Liver (tissue), 8 donors: ENCODE measurements at regions not wholly inside any gene's neighbourhood (a gene's known extent, or its start where the extent isn't known, plus 50 kb on each side); places are given as distances from the start of the nearest gene placed in this dataset.

Experiments
- DNase-seq: peaks from one replicate; pipeline ENCODE4 v3.0.0-alpha.2; 2017; ENCODE audit warnings: low spot score
- H3K27ac ChIP-seq, 2 donors: one replicate each; pipeline ENCODE4 v1.7.0; 2013; ENCODE audit warnings: inconsistent platforms in 2 of 2, low read length in 2 of 2, control low read depth in 1 of 2, low read depth in 1 of 2, mild to moderate bottlenecking in 1 of 2
- H3K27me3 ChIP-seq, 4 donors: one replicate each; pipeline versions ENCODE4 v1.6.1 to v1.7.0; 2013; ENCODE audit warnings: low read length in 3 of 4, inconsistent platforms in 1 of 4, mild to moderate bottlenecking in 1 of 4, moderate library complexity in 1 of 4; ENCODE audit not compliant: control insufficient read depth in 4 of 4, insufficient read depth in 4 of 4
- H3K36me3 ChIP-seq, 4 donors: one replicate each; pipeline versions ENCODE4 v1.6.1 to v1.7.0; 2013; ENCODE audit warnings: low read length in 3 of 4, mild to moderate bottlenecking in 3 of 4, low read depth in 1 of 4, moderate library complexity in 1 of 4; ENCODE audit not compliant: control insufficient read depth in 4 of 4, insufficient read depth in 3 of 4
- H3K4me1 ChIP-seq, 4 donors: one replicate each; pipeline versions ENCODE4 v1.6.1 to v1.7.0; 2013; ENCODE audit warnings: low read length in 3 of 4, mild to moderate bottlenecking in 3 of 4, moderate library complexity in 1 of 4; ENCODE audit not compliant: control insufficient read depth in 4 of 4, insufficient read depth in 4 of 4
- H3K4me3 ChIP-seq, 3 donors: one replicate each; pipeline versions ENCODE4 v1.6.1 to v1.7.0; 2013; ENCODE audit warnings: low read length in 3 of 3, control low read depth in 1 of 3, low read depth in 1 of 3, mild to moderate bottlenecking in 1 of 3
- H3K9ac ChIP-seq, 2 donors: one replicate each; pipeline ENCODE4 v1.7.0; 2013; ENCODE audit warnings: low read length in 2 of 2, mild to moderate bottlenecking in 2 of 2, moderate library complexity in 2 of 2, control low read depth in 1 of 2, low read depth in 1 of 2
- H3K9me3 ChIP-seq, 4 donors: one replicate each; pipeline versions ENCODE4 v1.6.1 to v1.7.0; 2013; ENCODE audit warnings: low read length in 3 of 4; ENCODE audit not compliant: control insufficient read depth in 4 of 4
- ATF3 ChIP-seq: IDR thresholded peaks from 2 replicates; pipeline ENCODE4 v1.6.1; 2016; ENCODE audit warnings: antibody characterized with exemption
- CTCF ChIP-seq: fragments of 150-350 bp; IDR thresholded peaks from 2 replicates; pipeline ENCODE4 v1.5.1; 2017; ENCODE audit warnings: improper control_type of control experiment, low read depth, low read length; ENCODE audit not compliant: missing input control
- EGR1 ChIP-seq, 2 donors: IDR thresholded peaks; 2 replicates each; pipeline ENCODE4 v1.6.1; 2016 to 2018; ENCODE audit warnings: antibody characterized with exemption in 2 of 2, low read depth in 2 of 2
- FOXA1 ChIP-seq: IDR thresholded peaks from 2 replicates; pipeline ENCODE4 v1.6.1; 2016; ENCODE audit warnings: antibody characterized with exemption
- FOXA2 ChIP-seq: IDR thresholded peaks from 2 replicates; pipeline ENCODE4 v1.6.1; 2016; ENCODE audit warnings: antibody characterized with exemption
- GABPA ChIP-seq, 2 donors: IDR thresholded peaks in 1 of 2; conservative IDR thresholded peaks in 1 of 2; 2 replicates each; pipeline ENCODE4 v1.6.1; 2016; ENCODE audit warnings: antibody characterized with exemption in 2 of 2, mild to moderate bottlenecking in 1 of 2, moderate library complexity in 1 of 2
- HNF4A ChIP-seq, 2 donors: conservative IDR thresholded peaks; 2 replicates each; pipeline ENCODE4 v1.6.1; 2016; ENCODE audit warnings: antibody characterized with exemption in 2 of 2, mild to moderate bottlenecking in 2 of 2
- HNF4G ChIP-seq: IDR thresholded peaks from 2 replicates; pipeline ENCODE4 v1.6.1; 2016; ENCODE audit warnings: antibody characterized with exemption
- JUND ChIP-seq, 2 donors: IDR thresholded peaks; 2 replicates each; pipeline ENCODE4 v1.6.1; 2016; ENCODE audit warnings: antibody characterized with exemption in 2 of 2
- MAX ChIP-seq: IDR thresholded peaks from 2 replicates; pipeline ENCODE4 v1.6.1; 2016; ENCODE audit warnings: antibody characterized with exemption
- NR2F2 ChIP-seq: IDR thresholded peaks from 2 replicates; pipeline ENCODE4 v1.6.1; 2016; ENCODE audit warnings: antibody characterized with exemption
- RAD21 ChIP-seq, 2 donors: IDR thresholded peaks; 2 replicates each; pipeline ENCODE4 v1.6.1; 2016; ENCODE audit warnings: antibody characterized with exemption in 2 of 2, mild to moderate bottlenecking in 2 of 2
- RXRA ChIP-seq, 2 donors: IDR thresholded peaks; 2 replicates each; pipeline ENCODE4 v1.6.1; 2017 to 2018; ENCODE audit warnings: antibody characterized with exemption in 2 of 2, mild to moderate bottlenecking in 1 of 2
- SP1 ChIP-seq: IDR thresholded peaks from 2 replicates; pipeline ENCODE4 v1.6.1; 2018; ENCODE audit warnings: antibody characterized with exemption, mild to moderate bottlenecking
- TAF1 ChIP-seq: conservative IDR thresholded peaks from 2 replicates; pipeline ENCODE4 v1.6.1; 2016; ENCODE audit warnings: antibody characterized with exemption, mild to moderate bottlenecking
- YY1 ChIP-seq: IDR thresholded peaks from 2 replicates; pipeline ENCODE4 v1.6.1; 2016; ENCODE audit warnings: antibody characterized with exemption, mild to moderate bottlenecking
- ZBTB33 ChIP-seq: IDR thresholded peaks from 2 replicates; pipeline ENCODE4 v1.6.1; 2016; ENCODE audit warnings: antibody characterized with exemption
- WGBS: extraction: QIAGEN DNeasy Blood & Tissue Kit; methylation state at CpG from one replicate; pipeline ENCODE4 v1.1.7; 2013; 5-methylcytosine and 5-hydroxymethylcytosine counted together
- donor health status: healthy.
- donor health status: healthy.
- donor health status: healthy.
- donor health status: healthy.
- donor health status: healthy.

- TF ChIP-seq MAX (no peak), GABPA (IDR thresholded peaks at IDR 0.05 in 1 of 2, conservative IDR thresholded peaks at IDR 0.05 in 1 of 2) (no peak), HNF4G (no peak), EGR1 (IDR thresholded peaks at IDR 0.05; ENCODE audit: low read depth in 2 of 2) (no peak), SP1 (no peak)
Measured at GRCh38 chr12:85373045-85373444, 93.0 kb downstream of the ALX1 start (continued).

- no peak for DNase-seq
- H3K36me3 ChIP-seq: no peaks in the 10 kb centered on the region
- 39% methylated on average over 1 of the region's 1 CpG for WGBS
Measured at GRCh38 chr12:85374981-85375380, 95.0 kb downstream of the ALX1 start.

More at GRCh38 chr12:85374981-85375380, 95.0 kb downstream of the ALX1 start:
- no peak overlapping the region for H3K27ac ChIP-seq
- no peak overlapping the region for H3K9ac ChIP-seq
- no peaks in the 10 kb centered on the region for H3K9me3 ChIP-seq
- TF ChIP-seq EGR1 (IDR thresholded peaks at IDR 0.05; ENCODE audit: low read depth in 2 of 2) (no peak), NR2F2 (no peak), YY1 (no peak), GABPA (IDR thresholded peaks at IDR 0.05 in 1 of 2, conservative IDR thresholded peaks at IDR 0.05 in 1 of 2) (no peak), CTCF (no peak), RAD21 (IDR thresholded peaks at IDR 0.05) (no peak), ZBTB33 (no peak), HNF4G (no peak), ATF3 (no peak), FOXA1 (no peak), RXRA (IDR thresholded peaks at IDR 0.05) (no peak), SP1 (no peak), FOXA2 (no peak), TAF1 (no peak), HNF4A (conservative IDR thresholded peaks at IDR 0.05) (no peak), JUND (IDR thresholded peaks at IDR 0.05) (no peak), MAX (no peak)
- no peaks in the 10 kb centered on the region for H3K4me1 ChIP-seq
- no peaks in the 10 kb centered on the region for H3K27me3 ChIP-seq
- no peak overlapping the region for H3K4me3 ChIP-seq
